ENCODE measurements at regions not wholly inside any gene's neighbourhood (a gene's known extent, or its start where the extent isn't known, plus 50 kb on each side); places are given as distances from the start of the nearest gene placed in this dataset.

DNA sequence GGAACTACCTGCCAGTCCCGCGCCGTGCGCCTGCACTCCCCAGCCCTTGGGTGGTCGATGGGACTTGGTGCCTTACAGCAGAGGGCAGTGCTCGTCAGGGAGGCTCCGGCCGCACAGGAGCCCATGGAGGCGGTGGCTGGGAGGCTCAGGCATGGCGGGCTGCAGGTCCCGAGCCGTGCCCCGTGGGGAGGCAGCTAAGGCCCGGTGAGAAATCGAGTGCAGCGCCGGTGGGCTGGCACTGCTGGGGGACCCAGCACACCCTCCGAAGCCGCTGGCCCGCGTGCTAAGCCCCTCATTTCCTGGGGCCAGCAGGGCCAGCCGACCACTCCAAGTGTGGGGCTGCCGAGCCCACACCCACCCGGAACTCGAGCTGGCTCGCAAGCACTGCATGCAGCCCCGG lies 580.2 kb downstream of the ZIC1 start:
- no peaks in the 10 kb centered on the region for H3K4me1 Mint-ChIP-seq
- no peaks in the 10 kb centered on the region for H3K27me3 Mint-ChIP-seq
- H3K9me3 Mint-ChIP-seq: no peaks in the 10 kb centered on the region
- H3K4me3 Mint-ChIP-seq: no peak overlapping the region
- H3K36me3 Mint-ChIP-seq (ENCODE audit: low read depth): no peaks in the 10 kb centered on the region
- no peak overlapping the region for H3K27ac Mint-ChIP-seq
- intact Hi-C loops (cut with micrococcal nuclease): no loop called here
- no peak for DNase-seq

DNA sequence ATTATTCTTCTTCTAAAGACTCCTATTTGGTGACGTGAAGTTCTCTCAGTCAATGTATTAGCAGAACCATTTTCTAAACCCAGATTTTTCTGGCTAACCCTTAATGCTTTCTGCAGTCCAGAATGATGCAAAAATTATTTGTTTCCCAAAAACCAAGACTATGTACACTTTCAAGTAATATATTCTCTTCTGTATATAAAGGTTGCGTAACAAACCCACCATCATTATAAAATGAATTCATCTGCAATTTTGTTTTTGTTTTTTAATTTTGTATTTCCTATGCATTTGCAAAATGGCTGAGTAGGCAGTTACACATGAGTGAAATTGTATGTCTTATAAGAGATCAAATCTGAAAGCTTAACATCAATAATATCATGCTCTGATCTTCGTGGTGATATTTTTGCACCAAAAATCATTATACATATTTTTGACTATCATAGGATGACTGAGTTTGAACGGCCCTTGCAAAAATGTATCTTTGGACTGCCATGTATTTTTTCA lies 593.6 kb downstream of the ZIC1 start:
- Mint-ChIP-seq H3K36me3 (ENCODE audit: low read depth) (no peaks in the 10 kb centered on the region), H3K27me3 (no peaks in the 10 kb centered on the region), H3K4me1 (no peaks in the 10 kb centered on the region), H3K4me3 (no peak overlapping the region), H3K27ac (no peak overlapping the region), H3K9me3 (no peaks in the 10 kb centered on the region)
- no peak for DNase-seq
- intact Hi-C loops (cut with micrococcal nuclease): no loop called here

DNA sequence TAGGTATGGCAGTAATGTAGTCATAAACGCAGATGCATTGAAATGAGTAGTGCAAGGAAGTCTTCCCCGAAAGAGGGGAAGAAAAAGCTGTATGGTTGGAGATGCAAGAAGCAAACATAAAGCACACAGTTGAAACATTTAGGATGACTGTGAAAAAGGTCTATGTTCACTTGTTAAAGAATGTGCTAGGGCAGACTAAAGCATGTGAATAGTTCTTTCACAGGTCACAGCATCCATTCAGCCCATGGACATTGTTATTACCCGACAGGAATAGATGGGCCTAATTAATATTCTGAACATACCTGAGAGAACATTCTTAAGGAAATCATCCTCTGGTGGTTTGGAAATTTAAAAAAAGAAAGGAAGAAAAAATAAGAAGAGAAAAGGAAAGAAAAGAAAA lies 595.2 kb downstream of the ZIC1 start:
- H3K36me3 Mint-ChIP-seq (ENCODE audit: low read depth): no peaks in the 10 kb centered on the region
- intact Hi-C loops (cut with micrococcal nuclease): no loop called here
- H3K4me3 Mint-ChIP-seq: no peak overlapping the region
- DNase-seq: no peak
- no peaks in the 10 kb centered on the region for H3K9me3 Mint-ChIP-seq
- H3K4me1 Mint-ChIP-seq: no peaks in the 10 kb centered on the region
- H3K27ac Mint-ChIP-seq: no peak overlapping the region
- H3K27me3 Mint-ChIP-seq: no peaks in the 10 kb centered on the region

DNA sequence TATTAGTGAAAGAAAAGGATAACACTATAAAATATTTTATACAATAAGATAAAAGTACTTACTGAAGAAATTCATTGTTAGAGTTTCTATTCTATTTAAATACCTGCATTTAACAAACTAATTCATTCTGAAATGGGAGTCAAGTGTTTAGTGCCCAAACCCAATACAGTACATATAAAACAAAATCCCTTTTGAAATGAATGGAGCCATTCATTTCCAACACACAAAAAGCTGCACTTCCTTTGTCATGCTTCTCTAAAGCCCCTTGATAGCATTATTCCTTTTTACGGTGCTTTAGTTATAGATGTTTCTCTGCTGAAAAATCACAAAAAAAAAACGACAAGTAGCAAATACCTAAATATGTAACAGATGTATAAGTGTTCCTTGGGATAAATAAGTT lies 596.3 kb downstream of the ZIC1 start:
- Mint-ChIP-seq H3K27ac (no peak overlapping the region), H3K36me3 (ENCODE audit: low read depth) (no peaks in the 10 kb centered on the region), H3K4me3 (no peak overlapping the region), H3K4me1 (no peaks in the 10 kb centered on the region), H3K9me3 (no peaks in the 10 kb centered on the region), H3K27me3 (no peaks in the 10 kb centered on the region)
- intact Hi-C loops (cut with micrococcal nuclease): no loop called here
- no peak for DNase-seq

DNA sequence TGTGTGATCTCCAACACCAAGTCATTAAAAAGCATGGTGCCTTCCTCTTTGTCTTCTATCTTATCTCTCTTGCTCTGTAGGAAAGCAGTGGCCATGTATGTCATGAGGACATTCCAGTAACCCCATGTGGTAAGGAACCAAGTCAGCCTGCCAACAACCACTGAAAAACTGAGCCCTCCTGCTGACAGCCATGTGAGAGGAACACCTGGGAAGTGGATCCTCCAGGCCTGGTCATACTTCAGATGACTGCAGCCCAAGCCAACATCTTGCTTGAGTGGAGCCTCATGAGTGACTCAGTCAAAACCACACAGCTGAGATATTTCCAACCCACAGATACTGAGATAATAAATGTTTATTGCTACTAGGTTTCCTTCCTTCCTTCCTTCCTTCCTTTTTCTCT lies 597.3 kb downstream of the ZIC1 start:
- Mint-ChIP-seq H3K9me3 (no peaks in the 10 kb centered on the region), H3K36me3 (ENCODE audit: low read depth) (no peaks in the 10 kb centered on the region), H3K27me3 (no peaks in the 10 kb centered on the region), H3K27ac (no peak overlapping the region), H3K4me1 (no peaks in the 10 kb centered on the region), H3K4me3 (no peak overlapping the region)
- intact Hi-C loops (cut with micrococcal nuclease): no loop called here
- DNase-seq: no peak

DNA sequence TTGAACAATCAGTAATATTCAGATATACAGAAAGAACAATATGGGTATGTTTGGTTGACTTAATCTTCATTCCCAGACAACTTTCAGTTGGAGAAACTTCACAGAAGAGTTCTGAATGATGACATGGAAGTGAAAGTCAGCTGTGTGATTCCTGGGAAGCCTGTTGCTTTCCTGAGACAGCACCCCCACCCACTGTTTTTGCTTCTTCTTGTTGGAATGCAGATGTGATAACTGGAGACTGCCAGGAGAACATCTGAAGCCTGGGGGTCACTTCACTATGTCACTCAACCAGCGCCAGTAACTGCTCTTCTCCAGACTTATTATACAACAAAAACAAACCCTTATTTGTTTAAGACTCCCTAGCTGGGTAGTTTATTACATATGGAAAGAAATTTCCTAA lies 599.4 kb downstream of the ZIC1 start:
- DNase-seq: no peak
- Mint-ChIP-seq H3K9me3 (no peaks in the 10 kb centered on the region), H3K27ac (no peak overlapping the region), H3K4me1 (no peaks in the 10 kb centered on the region), H3K36me3 (ENCODE audit: low read depth) (no peaks in the 10 kb centered on the region), H3K27me3 (no peaks in the 10 kb centered on the region), H3K4me3 (no peak overlapping the region)
- intact Hi-C loops (cut with micrococcal nuclease): no loop called here

DNA sequence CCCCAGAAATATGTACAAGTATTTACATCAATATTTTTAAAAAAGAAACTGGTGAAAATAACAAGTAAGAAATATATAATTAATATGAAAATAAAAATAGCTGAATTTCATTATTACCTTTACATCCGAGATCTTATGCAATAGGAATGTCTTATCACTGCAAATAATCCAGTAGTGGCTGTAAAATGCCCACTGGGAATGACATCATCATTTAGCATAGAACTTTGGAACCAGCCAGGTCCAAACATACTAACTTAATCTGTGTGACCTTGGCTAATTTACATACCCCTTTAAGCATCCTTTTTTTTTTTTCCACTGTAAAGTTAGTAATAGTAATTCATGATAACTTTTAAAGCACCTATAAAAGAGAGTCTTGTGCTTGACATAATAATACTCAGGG lies 611.7 kb downstream of the ZIC1 start:
- H3K9me3 Mint-ChIP-seq: peaks cover 12% of the 10 kb centered on the region
- no peak for DNase-seq
- H3K4me1 Mint-ChIP-seq: no peaks in the 10 kb centered on the region
- H3K27ac Mint-ChIP-seq: no peak overlapping the region
- intact Hi-C loops (cut with micrococcal nuclease): no loop called here
- H3K36me3 Mint-ChIP-seq (ENCODE audit: low read depth): no peaks in the 10 kb centered on the region
- H3K4me3 Mint-ChIP-seq: no peak overlapping the region
- no peaks in the 10 kb centered on the region for H3K27me3 Mint-ChIP-seq

DNA sequence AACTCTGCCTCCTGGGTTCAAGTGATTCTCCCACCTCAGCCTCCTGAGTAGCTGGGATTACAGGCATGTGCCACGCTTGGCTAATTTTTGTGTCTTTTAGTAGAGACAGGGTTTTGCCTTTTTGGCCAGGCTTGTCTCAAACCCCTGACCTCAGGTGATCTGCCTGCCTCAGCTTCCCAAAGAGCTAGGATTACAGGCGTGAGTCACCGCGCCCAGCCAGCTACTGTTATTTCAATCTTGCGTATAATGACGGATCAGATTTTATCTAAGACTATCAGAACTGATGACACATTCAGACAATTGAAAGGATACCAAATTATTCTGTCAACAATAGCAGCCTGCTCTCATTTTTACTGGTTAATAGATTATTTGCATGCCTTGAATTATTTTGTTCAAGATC lies 612.2 kb downstream of the ZIC1 start:
- H3K4me3 Mint-ChIP-seq: no peak overlapping the region
- intact Hi-C loops (cut with micrococcal nuclease): no loop called here
- DNase-seq: no peak

DNA sequence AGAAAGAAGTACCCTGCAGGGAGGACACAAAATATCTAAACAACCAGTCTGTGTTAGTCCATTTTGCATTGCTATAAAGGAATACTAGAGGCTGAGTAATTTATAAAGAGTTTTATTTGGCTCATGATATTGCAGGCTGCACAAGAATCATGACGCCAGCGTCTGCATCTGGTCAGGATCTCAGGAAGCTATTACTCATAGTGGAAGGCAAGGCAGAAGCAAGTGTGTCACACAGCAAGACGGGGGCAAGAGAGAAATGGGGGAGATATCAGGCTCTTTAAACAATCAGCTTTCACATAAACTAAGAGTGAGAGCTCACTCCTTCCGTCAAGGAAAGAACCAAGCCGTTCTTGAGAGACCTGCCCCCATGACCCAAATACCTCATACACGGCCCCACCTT lies 614.8 kb downstream of the ZIC1 start:
- H3K4me1 Mint-ChIP-seq: no peaks in the 10 kb centered on the region
- H3K36me3 Mint-ChIP-seq (ENCODE audit: low read depth): no peaks in the 10 kb centered on the region
- DNase-seq: no peak
- H3K27me3 Mint-ChIP-seq: no peaks in the 10 kb centered on the region
- H3K4me3 Mint-ChIP-seq: no peak overlapping the region
- H3K9me3 Mint-ChIP-seq: peaks cover 7% of the 10 kb centered on the region
- no peak overlapping the region for H3K27ac Mint-ChIP-seq
- intact Hi-C loops (cut with micrococcal nuclease): no loop called here

More for the DNA sequence above, 612.2 kb downstream of the ZIC1 start:
- Mint-ChIP-seq H3K36me3 (ENCODE audit: low read depth) (no peaks in the 10 kb centered on the region), H3K27me3 (no peaks in the 10 kb centered on the region), H3K9me3 (peaks cover 12% of the 10 kb centered on the region), H3K4me1 (no peaks in the 10 kb centered on the region), H3K27ac (no peak overlapping the region)

DNA sequence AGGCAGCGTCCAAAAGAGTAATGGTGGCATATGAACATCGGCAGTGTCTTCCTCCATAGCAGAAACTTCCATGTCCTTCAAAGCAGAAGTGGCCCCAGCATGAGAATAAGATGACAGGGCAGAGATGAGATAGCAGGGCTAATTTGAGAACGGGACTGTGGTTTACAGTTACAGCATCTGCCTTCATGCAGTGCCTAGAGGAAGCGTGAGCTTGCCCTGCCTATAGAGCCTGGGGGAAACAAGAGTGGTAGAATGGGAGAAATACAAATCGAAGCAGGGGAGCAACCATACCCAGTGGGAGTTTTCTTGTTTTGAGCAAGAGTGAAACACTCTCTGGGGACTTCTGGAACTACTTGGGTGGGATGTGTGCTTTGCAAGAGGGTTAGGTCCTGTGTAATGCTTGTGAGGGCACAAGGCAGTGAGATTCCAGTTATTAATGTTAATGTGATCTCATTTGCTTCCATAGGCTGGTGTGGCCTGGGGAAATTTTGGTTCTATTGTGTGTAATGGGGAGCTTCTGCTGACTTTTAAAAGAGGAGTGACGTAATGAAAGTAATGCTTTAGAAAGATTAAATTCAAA lies 616.9 kb downstream of the ZIC1 start:
- Mint-ChIP-seq H3K27ac (no peak overlapping the region), H3K9me3 (peaks cover 7% of the 10 kb centered on the region), H3K27me3 (no peaks in the 10 kb centered on the region), H3K4me1 (no peaks in the 10 kb centered on the region), H3K36me3 (ENCODE audit: low read depth) (no peaks in the 10 kb centered on the region), H3K4me3 (no peak overlapping the region)
- intact Hi-C loops (cut with micrococcal nuclease): no loop called here
- no peak for DNase-seq

DNA sequence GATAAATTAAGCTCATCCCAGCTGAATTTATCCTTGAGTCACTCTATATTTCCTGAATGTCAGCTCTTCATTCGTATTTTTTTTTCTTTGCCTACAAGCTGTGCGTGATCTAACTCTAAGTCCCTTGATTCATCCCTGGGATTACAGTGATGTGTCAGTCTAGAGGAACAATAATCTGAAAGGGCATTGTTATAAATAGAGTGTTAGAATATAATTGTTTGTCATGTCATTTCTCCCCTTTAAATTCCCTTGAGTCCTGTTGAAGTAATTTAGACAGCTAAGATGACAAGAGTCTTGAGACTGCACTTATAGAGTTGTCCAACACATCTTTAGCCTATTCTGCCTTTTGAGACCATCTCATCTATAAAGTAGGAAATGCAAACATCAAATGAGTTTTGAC lies 621.8 kb downstream of the ZIC1 start:
- no peaks in the 10 kb centered on the region for H3K36me3 Mint-ChIP-seq (ENCODE audit: low read depth)
- no peak overlapping the region for H3K27ac Mint-ChIP-seq
- no peaks in the 10 kb centered on the region for H3K4me1 Mint-ChIP-seq
- H3K9me3 Mint-ChIP-seq: no peaks in the 10 kb centered on the region
- no peak for DNase-seq
- intact Hi-C loops (cut with micrococcal nuclease): no loop called here
- no peak overlapping the region for H3K4me3 Mint-ChIP-seq
- no peaks in the 10 kb centered on the region for H3K27me3 Mint-ChIP-seq

DNA sequence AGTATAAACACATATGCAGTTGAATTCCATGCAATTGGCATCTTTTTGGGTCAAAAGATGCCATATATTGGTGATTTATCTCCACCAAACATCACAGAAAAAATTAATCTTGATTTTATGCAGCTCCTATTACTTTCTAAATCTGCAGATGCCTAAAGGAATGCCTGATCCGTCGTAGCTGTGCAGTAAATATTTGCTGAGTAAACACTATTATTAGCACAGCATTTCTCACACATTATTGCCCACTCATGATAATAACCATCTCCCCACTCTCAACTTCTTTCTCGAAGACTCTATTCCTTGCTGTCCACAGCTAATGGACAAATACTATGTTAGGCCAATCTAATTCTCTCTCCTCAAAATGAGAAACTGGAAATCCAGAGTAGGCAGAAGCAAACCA lies 625.2 kb downstream of the ZIC1 start:
- H3K36me3 Mint-ChIP-seq (ENCODE audit: low read depth): no peaks in the 10 kb centered on the region
- intact Hi-C loops (cut with micrococcal nuclease): no loop called here
- no peak for DNase-seq

DNA sequence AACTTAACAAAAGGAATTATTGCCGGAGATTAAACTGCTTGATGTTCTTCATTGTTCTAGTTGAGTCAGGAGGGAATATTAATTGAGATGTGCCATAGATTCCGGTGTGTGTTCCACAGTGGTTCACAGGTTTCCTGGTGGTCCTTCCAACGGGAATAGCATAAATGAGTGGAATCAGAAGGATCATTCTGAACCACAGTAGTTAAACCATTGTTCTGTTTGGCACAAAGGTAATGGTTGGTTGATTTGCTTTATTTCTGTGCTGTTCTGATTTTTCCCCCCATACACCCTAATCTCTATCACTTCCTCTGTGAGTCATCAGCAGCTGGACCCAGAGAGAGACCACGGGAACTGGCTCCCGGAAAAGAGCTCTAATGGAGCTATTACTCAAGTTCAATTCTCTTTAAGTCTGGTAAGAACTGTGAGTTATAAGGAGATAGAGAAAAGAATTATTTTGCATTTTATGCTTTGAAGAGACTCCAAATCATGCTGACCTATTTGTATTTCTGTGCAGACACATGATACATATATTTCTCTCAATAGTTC lies 627.2 kb downstream of the ZIC1 start:
- intact Hi-C loops (cut with micrococcal nuclease): no loop called here
- Mint-ChIP-seq H3K4me3 (no peak overlapping the region), H3K9me3 (peaks cover 3% of the 10 kb centered on the region), H3K27me3 (no peaks in the 10 kb centered on the region), H3K27ac (no peak overlapping the region), H3K4me1 (no peaks in the 10 kb centered on the region), H3K36me3 (ENCODE audit: low read depth) (no peaks in the 10 kb centered on the region)
- DNase-seq: no peak

More for the DNA sequence above, 625.2 kb downstream of the ZIC1 start:
- no peaks in the 10 kb centered on the region for H3K4me1 Mint-ChIP-seq
- H3K9me3 Mint-ChIP-seq: peaks cover 3% of the 10 kb centered on the region
- H3K27me3 Mint-ChIP-seq: no peaks in the 10 kb centered on the region
- H3K4me3 Mint-ChIP-seq: no peak overlapping the region
- H3K27ac Mint-ChIP-seq: no peak overlapping the region

DNA sequence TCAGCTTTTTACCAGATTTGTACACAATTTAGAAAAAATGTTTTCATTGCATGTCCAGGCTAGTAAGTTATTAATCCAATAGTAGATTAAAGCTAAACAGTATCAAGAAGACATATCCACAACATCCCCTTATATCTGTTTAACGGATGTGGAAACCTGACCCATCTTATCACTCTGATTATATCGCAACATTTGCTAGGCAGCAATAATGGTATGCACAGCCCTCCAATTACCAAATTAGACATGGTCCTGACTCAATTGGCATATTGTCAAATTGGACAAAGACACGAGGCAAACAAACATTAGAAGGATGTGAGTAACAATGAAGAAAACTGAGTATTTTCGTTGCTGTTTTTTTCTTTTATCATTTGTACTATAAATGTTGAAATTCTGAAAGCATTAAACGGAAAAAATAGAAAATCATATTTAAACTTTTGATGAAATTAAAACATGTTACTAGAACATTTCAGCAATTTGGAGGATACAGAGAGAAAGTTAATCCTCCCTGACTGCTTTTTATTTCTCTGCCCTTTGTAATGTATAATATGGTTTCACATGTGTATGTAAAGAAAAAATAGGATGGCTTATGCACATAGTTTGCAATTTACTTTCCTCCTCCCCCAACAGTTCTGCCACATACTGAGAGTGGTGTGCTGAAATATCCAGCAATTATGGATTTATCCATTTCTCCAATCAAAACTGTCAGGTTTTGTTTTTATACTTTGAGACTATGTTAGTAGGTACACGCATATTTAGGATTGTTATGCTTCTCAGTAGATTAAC lies 633.7 kb downstream of the ZIC1 start:
- Mint-ChIP-seq H3K27me3 (no peaks in the 10 kb centered on the region), H3K4me3 (no peak overlapping the region), H3K27ac (no peak overlapping the region), H3K9me3 (no peaks in the 10 kb centered on the region), H3K36me3 (ENCODE audit: low read depth) (no peaks in the 10 kb centered on the region), H3K4me1 (no peaks in the 10 kb centered on the region)
- intact Hi-C loops (cut with micrococcal nuclease): no loop called here
- DNase-seq: no peak
